ENCODE measurements at regions not wholly inside any gene's neighbourhood (a gene's known extent, or its start where the extent isn't known, plus 50 kb on each side); places are given as distances from the start of the nearest gene placed in this dataset.

DNA sequence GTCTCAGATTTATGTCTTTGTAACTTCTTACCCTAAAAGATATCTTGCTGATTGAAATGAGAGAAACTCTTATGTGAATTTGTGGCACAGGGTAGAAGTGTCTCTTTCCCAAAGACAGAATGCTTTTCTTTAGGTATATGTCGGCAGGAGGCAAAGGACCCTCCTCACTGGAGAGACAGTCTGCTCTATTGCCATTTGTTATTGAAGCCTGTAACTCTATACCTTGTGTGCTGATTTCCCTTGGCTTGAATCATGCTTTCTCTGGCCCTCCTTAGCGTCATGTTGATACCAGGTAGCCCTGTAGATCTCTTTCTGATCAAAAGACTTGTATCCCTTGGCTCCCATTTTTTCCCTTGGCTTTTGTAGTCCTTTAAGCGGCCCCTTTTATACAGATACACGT, 284.3 kb downstream of the CXXC4 start:
- Histone ChIP-seq H3K27ac (no peak overlapping the region), H3K27me3 (no peaks in the 10 kb centered on the region), H3K36me3 (no peaks in the 10 kb centered on the region), H3K4me3 (no peak overlapping the region), H3K4me1 (no peaks in the 10 kb centered on the region), H3K9me3 (no peaks in the 10 kb centered on the region)
- no peak for DNase-seq
- intact Hi-C loops (cut with DNase I; ENCODE audit: low total_unique reads) = no loop called here
- TF ChIP-seq, protein P1, sequence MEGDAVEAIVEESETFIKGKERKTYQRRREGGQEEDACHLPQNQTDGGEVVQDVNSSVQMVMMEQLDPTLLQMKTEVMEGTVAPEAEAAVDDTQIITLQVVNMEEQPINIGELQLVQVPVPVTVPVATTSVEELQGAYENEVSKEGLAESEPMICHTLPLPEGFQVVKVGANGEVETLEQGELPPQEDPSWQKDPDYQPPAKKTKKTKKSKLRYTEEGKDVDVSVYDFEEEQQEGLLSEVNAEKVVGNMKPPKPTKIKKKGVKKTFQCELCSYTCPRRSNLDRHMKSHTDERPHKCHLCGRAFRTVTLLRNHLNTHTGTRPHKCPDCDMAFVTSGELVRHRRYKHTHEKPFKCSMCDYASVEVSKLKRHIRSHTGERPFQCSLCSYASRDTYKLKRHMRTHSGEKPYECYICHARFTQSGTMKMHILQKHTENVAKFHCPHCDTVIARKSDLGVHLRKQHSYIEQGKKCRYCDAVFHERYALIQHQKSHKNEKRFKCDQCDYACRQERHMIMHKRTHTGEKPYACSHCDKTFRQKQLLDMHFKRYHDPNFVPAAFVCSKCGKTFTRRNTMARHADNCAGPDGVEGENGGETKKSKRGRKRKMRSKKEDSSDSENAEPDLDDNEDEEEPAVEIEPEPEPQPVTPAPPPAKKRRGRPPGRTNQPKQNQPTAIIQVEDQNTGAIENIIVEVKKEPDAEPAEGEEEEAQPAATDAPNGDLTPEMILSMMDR (IDR thresholded peaks at IDR 0.05) = no peak

DNA sequence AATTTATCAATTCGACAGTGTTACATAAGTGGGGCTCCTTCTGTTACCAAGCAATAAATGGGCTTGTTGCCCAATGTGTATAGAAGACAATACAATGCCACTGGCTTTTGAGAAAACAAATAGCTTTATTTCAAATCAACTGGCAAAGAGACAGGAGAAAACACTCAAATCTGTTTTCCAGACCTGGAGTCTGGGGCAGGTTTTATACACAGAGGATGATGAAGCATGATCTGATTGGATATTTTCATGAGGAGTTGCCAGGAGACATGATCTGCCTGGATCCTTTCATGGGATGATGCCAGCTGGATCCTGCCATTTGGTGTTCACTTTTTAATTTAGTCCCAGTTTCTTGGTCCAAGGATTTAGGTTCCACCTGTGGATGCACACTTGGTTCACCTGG, 287.9 kb downstream of the CXXC4 start:
- Histone ChIP-seq H3K4me3 (no peak overlapping the region), H3K36me3 (no peaks in the 10 kb centered on the region), H3K4me1 (no peaks in the 10 kb centered on the region), H3K27me3 (no peaks in the 10 kb centered on the region), H3K27ac (no peak overlapping the region), H3K9me3 (no peaks in the 10 kb centered on the region)
- DNase-seq = no peak
- TF ChIP-seq, protein P1 (IDR thresholded peaks at IDR 0.05) = no peak
- intact Hi-C loops (cut with DNase I; ENCODE audit: low total_unique reads) = no loop called here

DNA sequence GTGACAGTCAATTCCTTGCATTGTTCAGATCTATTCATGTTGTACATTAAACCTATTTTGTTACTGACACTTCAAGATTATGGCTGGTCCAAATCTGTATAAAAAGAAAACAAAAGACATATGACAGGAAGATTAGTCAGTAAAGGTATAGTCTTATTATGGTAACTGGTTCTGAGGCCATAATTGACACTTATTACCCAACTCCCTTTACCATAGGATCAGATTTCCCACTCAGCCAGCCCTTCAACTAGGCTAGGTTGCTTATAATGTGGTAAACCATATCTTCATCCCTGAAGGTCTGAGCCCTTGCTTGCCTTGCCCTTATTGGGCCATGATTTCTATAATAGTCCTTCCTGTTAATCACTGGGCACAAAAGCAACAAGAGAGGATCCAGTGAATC, 289.6 kb downstream of the CXXC4 start:
- intact Hi-C loops (cut with DNase I; ENCODE audit: low total_unique reads) = no loop called here
- TF ChIP-seq, protein P1 (IDR thresholded peaks at IDR 0.05) = no peak
- H3K4me3 ChIP-seq = no peak overlapping the region
- H3K27me3 ChIP-seq = no peaks in the 10 kb centered on the region
- no peaks in the 10 kb centered on the region for H3K9me3 ChIP-seq
- no peak overlapping the region for H3K27ac ChIP-seq
- DNase-seq = no peak
- H3K4me1 ChIP-seq = no peaks in the 10 kb centered on the region
- H3K36me3 ChIP-seq = no peaks in the 10 kb centered on the region

DNA sequence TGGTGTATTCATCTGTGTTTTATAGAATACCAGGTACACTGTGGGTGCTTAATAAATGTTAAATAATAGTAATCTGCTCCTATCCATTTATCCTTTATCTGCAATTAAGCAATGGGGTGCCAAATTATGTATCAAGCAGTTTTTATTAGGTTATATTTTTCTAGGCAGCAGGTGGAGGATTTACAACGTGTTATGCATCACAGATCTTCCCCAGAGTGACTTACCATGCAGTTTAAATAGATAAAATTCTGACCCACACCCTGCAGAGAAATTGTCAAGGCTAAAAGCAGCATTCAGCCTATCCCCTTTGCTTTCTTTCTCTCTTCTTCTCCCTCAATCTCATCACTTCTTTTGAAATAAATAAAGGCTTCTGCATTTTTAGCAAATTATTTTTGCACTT, 306.4 kb downstream of the CXXC4 start:
- Histone ChIP-seq H3K9me3 (no peaks in the 10 kb centered on the region), H3K4me1 (peaks cover 0 to 17% (median 0%) of the 10 kb centered on the region in 4 donors), H3K27ac (no peak overlapping the region), H3K27me3 (no peaks in the 10 kb centered on the region), H3K4me3 (no peak overlapping the region), H3K36me3 (no peaks in the 10 kb centered on the region)
- intact Hi-C loops (cut with DNase I; ENCODE audit: low total_unique reads) = no loop called here
- TF ChIP-seq, protein P1 (IDR thresholded peaks at IDR 0.05) = no peak
- no peak for DNase-seq

DNA sequence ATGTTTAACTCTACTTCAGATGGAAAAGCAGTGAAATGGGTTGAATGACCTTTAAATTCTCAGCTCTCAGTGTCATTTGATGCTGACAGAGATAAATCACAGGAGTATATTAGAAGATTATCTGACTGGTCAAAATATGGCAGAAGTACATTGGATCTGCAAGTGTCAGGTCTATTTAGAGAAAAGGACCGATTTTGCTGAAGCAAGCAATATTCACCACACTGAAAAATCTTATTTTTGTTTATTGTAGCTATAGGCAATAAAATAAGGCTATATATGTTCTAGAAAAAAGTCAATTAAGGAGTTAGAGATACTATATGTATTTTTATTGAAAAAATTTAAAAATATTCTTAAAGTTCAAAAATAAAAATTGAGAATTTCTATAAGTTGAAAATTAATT, 325.3 kb downstream of the CXXC4 start:
- TF ChIP-seq, protein P1 (IDR thresholded peaks at IDR 0.05) = no peak

DNA sequence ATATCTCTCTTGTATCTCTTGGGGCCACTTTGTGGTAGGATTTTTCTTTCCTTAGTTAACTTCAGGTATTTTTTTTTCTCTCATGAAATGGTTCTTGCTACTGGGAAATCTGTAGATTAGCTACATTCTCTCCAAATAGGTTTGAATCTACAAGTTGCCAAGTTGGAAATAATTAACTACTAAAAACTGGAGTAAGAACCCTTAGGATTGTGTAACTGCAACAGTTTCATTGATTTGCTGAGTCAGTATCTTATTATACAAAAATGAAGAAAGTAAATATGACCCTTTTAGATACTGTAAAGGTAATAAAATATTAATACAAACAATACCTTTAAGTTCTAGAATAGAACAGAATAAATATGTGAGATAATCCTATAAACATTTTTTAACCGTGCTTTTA, 327.9 kb downstream of the CXXC4 start:
- Histone ChIP-seq H3K4me1 (peaks cover 0 to 20% (median 3%) of the 10 kb centered on the region in 4 donors), H3K9me3 (no peaks in the 10 kb centered on the region), H3K27ac (no peak overlapping the region), H3K36me3 (no peaks in the 10 kb centered on the region), H3K27me3 (no peaks in the 10 kb centered on the region), H3K4me3 (no peak overlapping the region)
- intact Hi-C loops (cut with DNase I; ENCODE audit: low total_unique reads) = no loop called here
- TF ChIP-seq, protein P1 (IDR thresholded peaks at IDR 0.05) = no peak
- no peak for DNase-seq

More for the DNA sequence above, 325.3 kb downstream of the CXXC4 start:
- Histone ChIP-seq H3K4me3 (no peak overlapping the region), H3K27me3 (no peaks in the 10 kb centered on the region), H3K9me3 (no peaks in the 10 kb centered on the region), H3K36me3 (no peaks in the 10 kb centered on the region), H3K27ac (no peak overlapping the region), H3K4me1 (peaks cover 0 to 5% (median 1%) of the 10 kb centered on the region in 4 donors)
- intact Hi-C loops (cut with DNase I; ENCODE audit: low total_unique reads) = no loop called here
- no peak for DNase-seq

Data from tibial artery (tissue), 4 donors.